ENCODE measurements at regions not wholly inside any gene's neighbourhood (a gene's known extent, or its start where the extent isn't known, plus 50 kb on each side); places are given as distances from the start of the nearest gene placed in this dataset.
"Not testable (repeated sequence)": the region's sequence is repeated elsewhere in the genome, so short reads cannot be mapped to it uniquely, and the experiment has no call there.

DNA sequence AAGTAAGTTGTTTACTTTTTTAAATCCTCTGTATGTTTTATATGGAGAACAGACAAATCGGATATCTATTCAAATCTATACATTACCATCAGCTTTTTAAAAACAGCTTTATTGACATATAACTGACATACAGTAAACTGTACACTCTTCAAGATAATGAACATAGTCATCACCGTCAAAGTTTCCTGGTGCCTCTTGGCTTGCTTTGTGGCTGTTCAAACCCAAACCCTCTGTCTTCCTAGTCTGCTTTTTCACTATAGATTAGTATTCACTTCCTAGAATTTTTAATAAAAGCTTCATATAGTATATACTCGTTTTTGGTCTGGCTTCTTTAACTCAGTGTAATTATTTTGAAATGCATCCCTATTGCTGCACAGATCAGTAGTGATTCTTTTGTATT is 56.4 kb upstream of the TPTE start:
- Mint-ChIP-seq H3K27me3 (no peaks in the 10 kb centered on the region), H3K36me3 (no peaks in the 10 kb centered on the region), H3K27ac (no peak overlapping the region), H3K4me3 (no peak overlapping the region), H3K9me3 (no peaks in the 10 kb centered on the region), H3K4me1 (no peaks in the 10 kb centered on the region)
- DNase-seq = no peak

DNA sequence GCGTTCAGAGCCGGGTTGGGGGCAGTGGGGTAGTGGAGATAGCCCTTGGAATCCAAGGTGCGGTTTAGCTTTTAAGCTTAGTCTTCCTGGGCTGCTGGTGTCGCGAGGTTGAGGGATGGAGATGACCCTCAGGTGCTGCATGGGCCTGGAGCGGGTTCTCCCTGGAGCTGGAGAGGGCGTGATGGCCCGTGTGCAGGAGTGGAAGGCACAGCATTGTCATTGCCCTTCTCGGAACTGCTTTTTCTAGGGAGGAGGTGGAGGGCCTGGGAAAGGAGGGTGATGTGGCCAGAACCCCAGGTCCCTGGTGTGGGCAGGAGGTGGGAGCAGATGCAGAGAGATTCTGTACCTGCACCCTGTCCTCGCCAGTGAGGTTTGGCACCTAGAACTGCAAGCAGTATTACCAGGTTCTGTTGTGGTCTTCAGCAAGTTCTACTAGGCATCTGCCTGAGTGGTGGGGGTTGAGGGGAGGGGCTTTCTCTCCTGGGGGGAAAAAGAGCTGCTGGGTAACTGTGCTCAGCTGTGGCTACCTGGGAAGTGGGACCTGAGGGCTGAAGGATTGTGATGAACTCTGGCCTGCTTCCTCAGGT is 55.8 kb upstream of the TPTE start:
- H3K4me1 Mint-ChIP-seq, H3K4me3 Mint-ChIP-seq, DNase-seq, H3K36me3 Mint-ChIP-seq, H3K27ac Mint-ChIP-seq, H3K27me3 Mint-ChIP-seq, H3K9me3 Mint-ChIP-seq: not testable (repeated sequence)

DNA sequence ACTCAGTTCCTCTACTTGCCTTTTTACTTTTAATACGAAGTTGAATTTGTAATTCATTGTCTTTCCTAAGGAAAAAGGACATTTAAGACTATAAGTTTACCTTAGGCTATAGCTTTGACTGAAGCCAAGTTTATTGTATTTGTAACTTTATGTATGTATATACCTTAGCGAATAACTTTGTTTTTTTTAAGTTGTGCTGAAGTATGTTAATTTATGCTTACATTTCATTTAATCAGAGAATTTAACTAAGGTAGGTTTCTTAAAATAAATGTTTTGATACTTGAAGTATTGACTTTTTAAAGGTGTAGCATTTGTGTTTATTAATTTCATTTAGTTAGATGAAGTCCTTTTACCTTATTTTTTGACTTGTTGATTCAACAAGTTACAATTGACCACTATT is 55.2 kb upstream of the TPTE start:
- Mint-ChIP-seq H3K36me3 (no peaks in the 10 kb centered on the region), H3K27me3 (no peaks in the 10 kb centered on the region), H3K4me3 (no peak overlapping the region), H3K9me3 (no peaks in the 10 kb centered on the region), H3K4me1 (no peaks in the 10 kb centered on the region), H3K27ac (no peak overlapping the region)
- DNase-seq = no peak

Data from activated naive CD8-positive, alpha-beta T cell treated with anti-CD3 and anti-CD28 coated beads for 36 hours (primary cell).